22Rv1 (cell line): ENCODE measurements at regions not wholly inside any gene's neighbourhood (a gene's known extent, or its start where the extent isn't known, plus 50 kb on each side); places are given as distances from the start of the nearest gene placed in this dataset.

Source experiments
- H3K27ac ChIP-seq: fragments of 450-650 bp; 2 replicates; pipeline ENCODE4 v1.5.1; 2017
- CTCF ChIP-seq: fragments of 450-650 bp; IDR thresholded peaks from 2 replicates; pipeline ENCODE4 v1.5.1; 2017; ENCODE audit warnings: mild to moderate bottlenecking
- ZFX ChIP-seq: fragments of 450-650 bp; IDR thresholded peaks from 2 replicates; pipeline ENCODE4 v1.6.1; 2017; ENCODE audit warnings: antibody characterized with exemption, borderline replicate concordance

GRCh38 chr20:11714886-11715285, 202.8 kb upstream of the BTBD3 start:
- TF ChIP-seq CTCF (no peak), ZFX (no peak)
- no peak overlapping the region for H3K27ac ChIP-seq

GRCh38 chr20:11716239-11716944, 201.3 kb upstream of the BTBD3 start:
- TF ChIP-seq CTCF: peak; percentile 46
- TF ChIP-seq ZFX: no peak
- no peak overlapping the region for H3K27ac ChIP-seq

- H3K27ac ChIP-seq: no peak overlapping the region
- TF ChIP-seq ZFX (no peak), CTCF (no peak)
These were observed 200.8 kb upstream of the BTBD3 start for GRCh38 chr20:11716945-11717248.

GRCh38 chr20:11717562-11717961, 200.1 kb upstream of the BTBD3 start:
- TF ChIP-seq ZFX: no peak
- TF ChIP-seq CTCF: no peak
- no peak overlapping the region for H3K27ac ChIP-seq

- TF ChIP-seq CTCF (no peak), ZFX (no peak)
- no peak overlapping the region for H3K27ac ChIP-seq
These were observed 199.1 kb upstream of the BTBD3 start for GRCh38 chr20:11718474-11719094.

GRCh38 chr20:11719153-11719552, 198.5 kb upstream of the BTBD3 start:
- no peak for TF ChIP-seq ZFX
- no peak for TF ChIP-seq CTCF
- H3K27ac ChIP-seq: no peak overlapping the region

- TF ChIP-seq ZFX (no peak), CTCF (no peak)
- no peak overlapping the region for H3K27ac ChIP-seq
These were observed 196.3 kb upstream of the BTBD3 start for GRCh38 chr20:11721411-11721810.
